NCI-H2081 (cell line): ENCODE measurements at regions not wholly inside any gene's neighbourhood (a gene's known extent, or its start where the extent isn't known, plus 50 kb on each side); places are given as distances from the start of the nearest gene placed in this dataset.
"Not testable (repeated sequence)": the region's sequence is repeated elsewhere in the genome, so short reads cannot be mapped to it uniquely, and the experiment has no call there.

Source experiments
- DNase-seq, 2 experiments: peaks; one replicate each; lab custom pipeline; 2025; lab: John Stamatoyannopoulos, UW

DNA sequence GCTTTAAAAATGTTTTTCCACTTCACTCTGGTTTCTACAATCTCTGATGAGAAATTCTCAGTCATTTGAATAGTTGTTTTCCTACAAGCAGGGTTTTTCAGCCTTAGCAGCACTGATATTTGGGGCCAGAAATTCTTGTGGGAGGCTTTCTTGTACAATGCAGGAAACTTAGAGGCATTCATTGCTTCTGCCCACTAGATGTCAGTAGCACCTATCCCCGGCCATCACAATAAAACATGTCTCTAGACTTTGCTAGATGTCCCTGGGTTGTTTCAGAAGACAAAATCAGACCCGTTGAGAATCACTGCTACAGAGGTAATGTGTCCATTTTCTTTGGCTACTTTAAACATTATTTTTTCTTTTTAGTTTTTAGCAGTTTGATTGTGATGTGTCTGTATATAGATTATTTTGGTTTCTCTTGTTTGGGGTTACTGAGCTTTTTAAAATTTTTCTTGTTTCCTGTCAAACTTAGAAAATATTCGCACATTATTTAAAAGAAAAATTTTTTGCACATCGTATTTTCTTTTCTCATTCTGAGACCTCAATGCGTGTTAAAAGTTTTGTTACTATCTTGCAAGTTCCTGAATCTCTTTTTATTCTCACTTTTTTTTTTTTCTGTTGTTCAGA is 60.8 kb upstream of the CCDC179 start:
- peak; percentile 54 to 66 for DNase-seq

DNA sequence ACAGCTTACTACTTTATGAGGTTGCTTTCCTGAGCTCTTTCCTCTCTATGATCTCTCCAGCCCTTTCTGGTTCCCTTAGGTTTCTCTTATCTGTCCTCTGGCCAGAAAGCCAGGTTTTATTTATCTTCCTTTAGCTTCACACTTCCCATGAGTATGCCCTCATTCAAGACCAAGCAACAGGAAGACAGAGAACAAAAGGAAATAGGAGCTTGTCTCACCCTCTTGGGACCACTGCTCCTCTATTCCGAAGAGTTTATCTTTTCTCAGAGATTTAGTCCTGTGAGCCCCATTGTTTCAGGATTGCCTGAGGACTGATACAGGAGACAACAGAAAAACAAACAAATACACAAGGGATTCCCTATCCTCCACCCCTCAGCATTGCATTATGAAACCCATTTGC is 62.4 kb upstream of the CCDC179 start:
- no peak for DNase-seq

DNA sequence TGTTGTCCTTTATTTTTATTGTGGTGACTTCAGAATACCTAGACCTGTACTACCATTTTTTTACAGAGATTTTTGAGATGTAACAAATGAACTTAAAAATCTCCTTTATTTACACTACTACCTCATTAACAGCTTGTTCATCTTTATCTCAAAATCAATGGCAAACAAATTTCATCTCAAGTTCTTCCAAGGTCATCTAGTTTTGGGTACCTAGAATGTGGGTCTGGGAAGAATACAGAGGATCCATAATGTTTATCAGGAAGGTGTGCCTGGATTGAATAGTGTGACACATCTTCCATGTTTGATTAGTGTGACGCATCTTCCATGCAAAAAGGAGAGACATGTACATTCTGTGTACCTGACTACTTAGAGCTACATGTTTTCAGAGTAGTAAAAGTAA is 63.3 kb upstream of the CCDC179 start:
- DNase-seq: no peak

DNA sequence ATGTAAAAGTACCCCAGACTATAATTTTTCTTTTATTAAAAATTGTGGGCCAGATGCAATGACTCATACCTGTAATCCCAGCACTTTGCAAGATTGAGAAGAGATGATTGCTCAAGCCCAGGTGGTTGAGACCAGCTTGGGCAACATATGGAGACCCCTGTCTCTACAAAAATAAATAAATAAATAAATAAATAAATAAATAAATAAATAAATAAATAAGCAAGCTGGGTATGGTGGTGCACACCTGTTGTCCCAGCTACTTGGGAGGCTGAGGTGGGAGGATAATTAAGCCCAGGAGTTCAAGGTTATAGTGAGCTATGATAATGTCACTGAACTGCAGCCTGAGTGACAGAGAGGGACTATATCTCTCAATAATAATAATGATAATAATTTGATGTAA is 66.1 kb upstream of the CCDC179 start:
- DNase-seq: no peak

DNA sequence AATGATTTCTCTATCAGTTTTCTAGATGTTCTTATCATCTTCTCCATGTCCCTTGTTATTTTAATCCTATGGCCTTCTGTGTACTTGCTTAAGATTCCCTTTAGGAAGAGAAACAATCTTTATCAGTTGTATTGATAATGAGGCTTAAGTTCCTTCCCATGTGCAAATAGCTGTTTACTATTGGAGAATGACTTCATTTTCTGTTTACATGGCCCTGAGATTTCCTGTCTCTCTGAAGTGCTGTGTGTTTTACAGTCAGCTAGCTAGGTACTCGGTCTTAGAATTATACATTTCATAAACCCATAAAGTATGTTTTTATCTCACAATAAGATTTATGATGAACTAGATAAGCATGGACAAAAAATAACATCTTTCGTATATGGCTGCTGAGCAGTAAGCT is 67.5 kb upstream of the CCDC179 start:
- DNase-seq: no peak

DNA sequence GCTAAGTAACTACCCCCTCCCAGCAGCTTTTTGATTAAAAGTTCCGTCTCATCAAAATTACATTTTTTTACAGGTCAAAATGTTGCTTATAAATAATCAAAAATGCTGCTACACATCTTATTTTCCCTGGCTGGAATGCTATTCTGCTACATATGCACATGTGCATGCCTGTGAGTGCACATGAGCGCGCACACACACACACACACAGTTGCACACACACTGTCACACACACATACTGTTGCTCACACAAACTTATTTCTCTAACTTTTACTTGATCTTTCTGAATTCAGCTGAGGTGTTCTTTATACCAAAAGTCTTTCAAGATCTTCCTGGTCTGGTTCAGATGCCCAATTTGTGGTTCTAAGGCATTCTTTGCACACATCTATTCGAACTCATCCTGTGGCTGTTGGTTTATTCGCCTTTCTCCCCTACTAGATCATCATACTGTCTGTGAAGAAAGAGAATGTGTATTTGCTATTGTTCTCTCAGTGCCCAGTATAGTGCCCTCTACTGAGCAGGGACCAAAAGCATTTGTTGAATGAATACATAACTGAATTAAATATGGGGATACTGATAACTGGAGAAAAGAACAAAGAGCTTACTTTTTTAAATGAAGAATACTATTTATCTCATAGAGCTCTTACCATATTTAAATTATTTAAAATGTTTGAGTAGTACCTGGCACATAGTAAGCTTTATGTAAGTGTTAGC is 68.1 kb upstream of the CCDC179 start:
- DNase-seq: no peak

DNA sequence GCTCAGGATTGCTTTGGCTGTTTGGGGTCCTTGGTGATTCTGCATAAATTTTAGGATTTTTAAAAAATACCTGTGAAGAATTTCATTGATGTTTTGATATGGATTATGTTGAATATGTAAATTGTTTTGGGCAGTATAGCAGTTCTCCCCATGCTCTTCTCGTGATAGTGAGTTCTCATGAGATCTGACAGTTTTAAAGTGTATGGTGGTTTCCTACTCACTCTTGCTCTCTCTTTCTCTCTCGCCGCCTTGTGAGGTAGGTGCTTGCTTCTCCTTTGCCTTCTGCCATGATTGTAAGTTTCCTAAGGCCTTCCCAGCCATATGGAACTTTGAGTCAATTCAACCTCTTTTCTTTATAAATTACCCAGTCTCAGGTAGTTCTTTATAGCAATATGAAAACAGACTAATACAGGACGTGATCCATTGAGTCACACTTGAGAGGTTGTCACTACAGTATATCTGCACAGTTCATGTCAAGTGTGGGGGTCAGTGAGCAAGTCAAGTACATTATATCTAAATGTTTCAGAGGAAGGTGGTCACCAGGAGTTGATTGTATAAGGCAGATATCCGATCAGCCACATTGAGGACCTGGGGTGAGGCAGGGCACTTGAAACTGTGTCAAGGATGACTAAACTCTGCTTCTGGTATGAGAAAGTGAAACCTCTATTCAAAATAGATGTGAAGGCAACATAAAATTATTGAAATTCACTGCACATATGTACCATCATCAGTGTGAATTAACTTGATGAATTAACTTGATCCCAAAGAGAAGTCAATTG is 70.7 kb upstream of the CCDC179 start:
- DNase-seq: no peak

DNA sequence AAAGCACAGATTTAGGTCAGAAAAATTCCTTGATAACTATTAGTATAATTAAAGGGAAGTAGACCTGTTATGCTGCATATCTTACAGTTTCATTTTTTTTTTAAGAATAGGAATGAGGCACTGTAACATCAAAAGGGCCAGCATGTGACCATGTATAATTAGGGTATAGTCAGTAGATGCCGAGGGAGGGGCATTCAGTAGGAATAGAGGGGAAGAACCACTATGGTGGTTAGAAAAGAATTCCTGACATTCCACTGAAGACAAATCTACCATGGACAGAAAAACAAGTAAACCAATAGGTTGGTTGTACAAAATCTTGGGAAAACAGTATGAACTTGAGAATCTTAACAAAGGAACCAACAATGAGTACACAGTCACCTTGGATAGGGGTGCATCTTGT is 78.4 kb upstream of the CCDC179 start:
- DNase-seq: no peak

DNA sequence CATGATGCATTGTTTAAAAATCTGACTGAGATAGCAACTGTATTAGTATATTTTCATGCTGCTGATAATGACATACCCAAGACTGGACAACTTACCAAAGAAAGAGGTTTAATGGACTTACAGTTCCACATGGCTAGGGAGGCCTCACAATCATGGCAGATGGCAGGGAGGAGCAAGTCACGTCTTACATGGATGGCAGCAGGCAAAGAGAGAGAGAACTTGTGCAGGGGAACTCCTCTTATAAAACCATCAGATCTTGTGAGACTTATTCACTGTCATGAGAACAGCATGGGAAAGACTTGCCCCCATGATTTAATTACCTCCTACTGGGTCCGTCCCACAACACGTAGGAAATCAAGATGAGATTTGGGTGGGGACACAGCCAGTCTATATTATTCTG is 81.3 kb upstream of the CCDC179 start:
- not testable (repeated sequence) for DNase-seq

DNA sequence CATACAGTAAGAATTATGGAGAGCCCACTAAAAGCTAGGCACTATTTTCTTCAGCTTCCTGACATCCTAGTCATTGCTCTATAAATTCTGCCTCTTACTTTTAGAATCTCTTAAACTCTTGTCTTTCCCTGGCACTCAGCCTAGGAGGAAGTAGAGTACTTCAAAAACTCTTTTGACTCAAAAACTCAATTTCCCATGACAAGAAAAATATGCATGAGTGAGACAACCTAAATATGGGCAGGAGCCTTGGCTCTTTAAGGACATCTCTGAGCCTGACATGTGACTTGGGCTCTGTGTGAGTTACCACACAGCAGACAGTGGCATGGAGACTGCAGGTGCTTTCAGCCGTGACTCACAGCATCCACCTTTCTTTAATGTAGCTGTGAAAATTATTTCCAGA is 97.5 kb upstream of the CCDC179 start:
- DNase-seq: no peak

DNA sequence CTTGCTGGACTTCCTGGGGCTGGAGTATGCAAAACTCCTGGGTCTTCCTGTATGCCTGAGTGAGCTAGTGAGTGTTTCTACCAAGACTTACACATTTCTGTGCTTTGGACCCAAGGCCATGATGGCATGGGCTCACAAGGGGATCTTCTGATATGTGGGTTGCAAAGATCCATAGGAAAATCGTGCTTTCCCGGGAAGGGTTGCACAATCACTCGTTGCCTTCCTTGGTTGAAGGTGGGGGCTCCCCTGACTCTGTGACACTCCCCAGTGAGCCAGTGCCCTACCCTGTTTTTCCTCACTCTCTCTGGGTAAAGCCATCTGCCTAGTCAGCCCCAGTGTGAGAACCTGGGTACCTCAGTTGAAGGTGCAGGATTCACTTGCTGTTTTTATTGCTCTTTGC is 114.0 kb upstream of the CCDC179 start:
- DNase-seq: no peak

DNA sequence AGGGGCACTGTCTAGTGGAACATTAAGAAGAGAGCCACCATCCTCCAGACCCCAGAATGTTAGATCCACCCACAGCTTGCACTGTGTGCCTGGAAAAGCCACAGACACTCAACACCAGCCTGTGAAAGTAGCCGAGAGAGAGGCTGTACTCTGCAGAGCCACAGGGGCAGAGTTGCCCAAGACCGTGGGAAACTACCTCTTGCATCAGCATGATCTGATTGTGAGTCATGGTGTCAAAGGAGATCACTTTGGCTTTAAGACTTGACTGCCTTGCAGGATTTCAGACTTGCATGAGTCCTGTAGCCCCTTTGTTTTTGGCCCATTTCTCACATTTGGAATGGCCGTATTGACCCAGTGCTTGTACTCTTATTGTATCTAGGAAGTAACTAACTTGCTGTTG is 115.9 kb upstream of the CCDC179 start:
- no peak for DNase-seq

DNA sequence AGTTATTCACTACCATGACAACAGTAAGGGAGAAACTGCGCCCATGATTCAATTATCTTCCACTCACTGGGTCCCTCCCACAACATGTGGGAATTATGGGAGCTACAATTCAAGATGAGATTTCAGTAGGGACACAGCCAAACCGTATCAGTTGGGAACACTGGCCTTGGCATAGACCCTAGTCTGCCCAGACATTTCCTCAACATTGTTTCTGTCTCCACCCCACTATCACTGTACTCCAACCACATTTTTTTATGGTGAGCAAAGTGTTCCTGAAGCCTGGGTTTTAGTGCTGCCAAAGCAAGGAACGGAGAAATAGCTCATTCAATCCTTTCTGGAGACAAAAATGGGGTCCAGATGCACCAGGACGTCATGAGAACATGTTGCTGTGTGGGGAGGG is 122.6 kb upstream of the CCDC179 start:
- no peak for DNase-seq

DNA sequence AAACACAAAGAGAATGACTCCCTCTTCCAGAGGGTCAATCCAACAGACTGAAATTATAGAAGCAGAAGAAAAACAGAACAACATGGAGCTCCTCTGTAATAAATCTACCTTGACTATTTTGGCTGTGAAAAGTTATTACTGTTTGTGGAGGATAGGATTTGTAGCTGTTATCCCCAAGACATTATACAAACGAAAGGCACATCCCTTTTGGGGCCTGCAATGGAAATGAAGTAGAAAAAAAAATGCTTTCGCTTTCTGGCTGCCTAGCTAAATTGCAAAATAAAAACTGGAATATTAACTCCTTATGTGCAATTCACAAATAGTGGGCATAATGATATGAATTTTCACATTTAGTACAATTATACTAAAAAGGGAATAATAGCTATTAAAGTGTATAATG is 123.8 kb upstream of the CCDC179 start:
- no peak for DNase-seq

DNA sequence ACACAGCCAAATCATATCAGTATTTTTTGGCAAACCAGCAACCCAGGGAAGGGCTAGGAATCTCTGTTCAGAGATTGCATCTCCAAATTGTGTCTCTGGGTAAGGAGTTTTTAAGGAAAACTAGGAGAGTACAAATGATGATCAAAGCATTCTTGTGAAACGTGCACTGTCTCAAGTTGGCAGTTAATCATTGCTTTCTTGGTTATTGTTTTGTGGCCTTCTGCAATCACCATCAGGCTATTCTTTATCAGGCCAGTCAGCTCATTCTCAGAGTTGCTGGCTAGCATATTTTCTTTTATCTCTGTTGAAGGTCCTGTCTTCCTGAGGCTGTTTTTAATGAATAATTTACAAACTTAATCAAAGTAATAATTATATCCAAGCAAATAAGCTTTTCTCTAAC is 129.1 kb upstream of the CCDC179 start:
- DNase-seq: no peak

DNA sequence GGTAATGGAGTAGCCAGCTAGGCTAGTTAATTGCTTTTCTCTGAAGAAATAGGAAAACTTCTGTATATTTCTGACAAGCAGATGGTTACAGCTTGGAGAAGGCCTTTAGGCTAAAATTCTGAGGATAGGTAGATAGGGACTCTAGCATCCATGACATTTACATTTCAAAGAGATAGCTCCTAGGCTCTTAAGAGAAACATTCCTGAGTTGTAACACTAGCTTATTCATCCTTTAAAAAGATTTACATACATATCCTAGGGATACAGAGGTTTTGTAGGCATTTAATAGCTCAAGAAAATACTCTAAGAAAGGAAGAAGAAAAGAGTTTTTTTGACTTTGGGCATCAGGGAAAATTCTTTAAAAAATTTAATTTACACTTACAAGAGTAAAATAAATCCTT is 130.9 kb upstream of the CCDC179 start:
- DNase-seq: no peak

DNA sequence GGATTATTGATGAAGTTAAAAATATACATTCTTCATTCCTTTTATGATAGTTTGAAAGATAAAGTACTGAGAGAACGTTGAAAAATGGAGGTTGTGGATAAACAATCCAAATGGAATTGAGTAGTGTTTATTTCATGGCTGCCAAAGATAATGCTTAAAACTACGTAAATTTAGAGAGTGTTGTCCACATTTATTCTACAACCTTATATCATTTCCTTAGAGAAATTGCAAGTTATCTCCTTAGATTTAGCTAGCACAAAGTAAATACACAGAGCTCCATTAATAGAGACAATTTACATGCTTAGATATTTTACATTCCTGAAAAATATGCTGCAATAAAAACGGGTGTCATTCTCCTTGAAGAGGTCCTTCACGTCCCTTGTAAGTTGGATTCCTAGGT is 146.5 kb upstream of the CCDC179 start:
- DNase-seq: no peak

DNA sequence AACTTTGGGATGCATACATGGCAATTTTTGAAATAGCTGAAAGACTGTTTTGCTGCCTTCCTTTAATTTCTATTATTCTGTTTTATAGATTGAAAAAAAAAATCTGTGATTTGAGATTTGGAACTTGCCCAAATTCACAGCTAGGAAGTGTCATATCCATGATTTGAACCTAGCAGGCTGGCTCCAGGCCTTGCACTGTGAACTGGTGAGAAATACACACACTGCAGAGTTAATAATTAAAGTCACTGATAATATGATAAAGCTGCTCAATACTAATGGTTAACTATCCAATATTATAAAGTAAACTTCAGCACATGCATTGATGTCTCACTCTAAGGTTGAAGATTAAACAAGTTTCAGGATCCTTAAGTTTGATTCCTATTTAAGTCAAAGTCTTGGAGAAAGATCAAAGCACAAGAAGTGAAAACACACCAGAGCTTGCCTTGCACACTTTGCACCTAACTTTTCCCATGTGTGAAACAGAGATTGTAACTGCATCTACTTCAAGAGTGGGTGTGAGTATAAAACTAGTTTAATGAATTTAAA is 150.6 kb upstream of the CCDC179 start:
- no peak for DNase-seq

DNA sequence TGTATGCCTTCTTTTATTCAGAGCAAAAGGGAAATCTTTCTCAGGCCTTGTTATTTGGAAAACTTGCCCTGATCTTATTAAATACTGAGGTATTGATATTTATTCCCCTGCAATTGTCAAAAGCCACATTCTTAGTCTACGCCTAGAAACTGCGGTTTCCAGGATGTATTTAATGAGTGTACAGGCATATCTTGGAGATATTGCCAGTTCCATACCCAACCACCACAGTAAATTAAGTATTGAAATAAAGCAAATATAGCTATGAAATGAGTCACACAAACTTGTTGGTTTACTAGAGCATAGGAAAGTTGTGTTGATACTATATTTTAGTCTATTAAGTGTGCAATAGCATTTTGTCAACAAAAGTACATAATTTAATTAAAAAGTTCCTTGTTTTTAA is 152.7 kb upstream of the CCDC179 start:
- DNase-seq: no peak

DNA sequence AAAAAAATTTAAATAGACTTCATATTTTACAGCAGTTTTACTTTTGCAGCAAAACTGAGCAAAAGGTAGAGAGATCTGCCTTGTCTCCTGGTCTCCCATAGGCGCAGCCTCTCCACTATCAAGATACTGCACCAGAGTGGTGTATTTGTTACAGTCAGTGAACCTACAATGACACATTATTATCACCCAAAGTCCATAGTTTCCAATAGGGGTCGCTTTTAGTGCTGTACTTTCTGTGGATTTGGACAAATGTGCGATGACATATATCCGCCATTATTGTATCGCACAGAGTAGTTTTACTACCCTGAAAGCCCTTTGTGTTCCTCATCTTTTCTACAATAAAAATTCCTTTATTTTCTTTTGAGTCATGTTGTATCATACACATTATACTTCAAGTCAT is 153.2 kb upstream of the CCDC179 start:
- DNase-seq: no peak

DNA sequence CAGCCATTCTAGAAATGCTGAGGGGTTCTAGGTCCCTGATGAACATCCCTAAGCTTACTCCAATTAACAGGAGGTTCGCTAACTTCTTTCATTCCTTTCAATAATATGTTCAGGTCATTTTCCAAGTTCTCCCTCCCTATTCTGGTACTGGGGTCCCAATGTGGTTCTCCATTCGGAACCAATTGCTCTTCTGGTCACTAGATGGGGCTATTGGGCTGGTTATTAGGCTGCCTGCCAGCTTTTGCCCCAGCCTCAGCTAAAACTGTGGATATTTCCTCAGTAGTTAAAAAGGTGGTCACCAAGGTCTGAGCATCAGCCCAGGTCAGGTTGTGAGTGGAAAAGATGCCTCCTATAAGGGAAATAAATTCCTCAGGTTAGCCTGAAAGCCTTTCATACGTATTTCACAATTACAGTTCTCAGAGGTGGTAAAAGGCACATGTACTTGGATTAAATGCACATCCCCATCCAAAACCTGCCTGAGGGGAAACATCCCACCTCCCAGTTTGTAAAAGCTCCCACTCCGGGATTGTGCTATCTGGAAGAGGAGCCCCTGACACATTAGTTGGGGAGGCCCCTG is 161.1 kb upstream of the CCDC179 start:
- peak; percentile 4 to 30 for DNase-seq

DNA sequence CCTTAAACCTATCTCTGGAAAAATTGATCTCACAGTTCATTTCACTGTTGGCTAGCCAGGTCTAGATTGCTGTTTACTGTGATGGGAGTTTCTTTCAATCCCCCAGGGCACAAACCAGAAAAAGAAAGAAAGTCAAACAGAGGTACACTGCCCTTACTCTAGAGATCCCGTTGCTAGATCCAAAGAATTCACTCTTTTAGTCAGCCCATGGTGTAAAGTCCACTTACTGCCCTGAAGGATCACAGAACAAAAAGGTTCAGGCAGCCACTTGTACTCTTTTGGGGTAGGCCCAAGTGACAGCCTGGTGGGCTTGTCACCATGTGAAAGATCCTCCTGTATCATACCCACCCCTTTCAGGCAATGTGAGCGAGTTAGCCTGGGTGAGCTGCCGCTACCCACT is 162.6 kb upstream of the CCDC179 start:
- no peak for DNase-seq

DNA sequence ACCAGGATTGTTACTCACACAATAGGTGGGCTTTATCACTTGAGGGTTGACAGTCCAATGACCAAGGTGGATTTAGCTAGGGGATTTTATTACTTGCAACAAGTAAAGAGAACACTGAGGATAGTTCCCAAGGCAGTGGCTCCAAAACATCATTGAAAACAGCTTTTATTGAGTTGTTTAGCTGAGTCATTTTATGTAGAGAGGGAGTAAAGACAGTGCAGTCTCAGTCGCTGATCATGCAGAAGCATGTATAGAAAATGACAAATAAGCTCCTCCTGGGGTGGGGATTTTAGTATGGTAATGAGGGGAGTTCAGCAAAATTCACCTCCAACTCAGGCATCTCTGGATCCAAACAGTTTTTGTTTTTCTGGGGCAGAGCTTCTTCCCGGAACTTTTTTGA is 163.0 kb upstream of the CCDC179 start:
- no peak for DNase-seq
